Upper lobe of left lung (tissue), 6 donors: ENCODE measurements at regions not wholly inside any gene's neighbourhood (a gene's known extent, or its start where the extent isn't known, plus 50 kb on each side); places are given as distances from the start of the nearest gene placed in this dataset.

ENCODE experiments used
- ATAC-seq, 2 donors: fragments of 200-7000 bp; cut with Tn5 transposase; one replicate each; pipeline ENCODE4 v1.9.1; 2022; ENCODE audit warnings: mild to moderate bottlenecking in 2 of 2, moderate library complexity in 2 of 2; ENCODE audit not compliant: low FRiP score in 2 of 2
- DNase-seq, 2 donors: peaks; one replicate each; pipeline ENCODE4 v3.0.0-alpha.2; 2019 to 2020
- H3K27ac ChIP-seq, 4 donors: fragments of 200-600 bp; sonication (generic); one replicate each; pipeline ENCODE4 v1.5.1; 2016 to 2019
- H3K27me3 ChIP-seq, 4 donors: fragments of 200-600 bp; sonication (generic); one replicate each; pipeline ENCODE4 v1.5.1; 2017 to 2019
- H3K36me3 ChIP-seq, 4 donors: fragments of 200-600 bp; sonication (generic); one replicate each; pipeline ENCODE4 v1.5.1; 2016 to 2019
- H3K4me1 ChIP-seq, 4 donors: fragments of 200-600 bp; sonication (generic); one replicate each; pipeline ENCODE4 v1.5.1; 2018 to 2019
- H3K4me3 ChIP-seq, 4 donors: fragments of 200-600 bp; sonication (generic); one replicate each; pipeline ENCODE4 v1.5.1; 2017 to 2019; ENCODE audit warnings: mild to moderate bottlenecking in 2 of 4, moderate library complexity in 1 of 4
- H3K9me3 ChIP-seq, 4 donors: fragments of 200-600 bp; sonication (generic); one replicate each; pipeline ENCODE4 v1.5.1; 2018 to 2019
- CTCF ChIP-seq, 6 experiments: fragments of 450-650 bp in 4 of 6; fragments of 200-600 bp in 2 of 6; sonication (generic) in 2 of 6; IDR thresholded peaks; one replicate each; pipeline ENCODE4 v1.5.1; 2016 to 2019; ENCODE audit warnings: antibody characterized with exemption in 6 of 6
- EP300 ChIP-seq, 4 donors: sonication (generic); formaldehyde crosslinking; IDR thresholded peaks; one replicate each; pipeline ENCODE4 v1.5.1; 2017; ENCODE audit warnings: antibody characterized with exemption in 4 of 4, control low read depth in 2 of 4
- POLR2A ChIP-seq, 4 donors: fragments of 450-650 bp; IDR thresholded peaks; one replicate each; pipeline ENCODE4 v1.5.1; 2016 to 2017; ENCODE audit warnings: antibody characterized with exemption in 4 of 4, mild to moderate bottlenecking in 2 of 4
- POLR2AphosphoS5 ChIP-seq, 2 donors: sonication (generic); formaldehyde crosslinking; IDR thresholded peaks; one replicate each; pipeline ENCODE4 v1.5.1; 2017; ENCODE audit warnings: antibody characterized with exemption in 2 of 2
- WGBS, 2 donors: methylation state at CpG; one replicate each; pipeline ENCODE4 v1.1.5; 2017 to 2018; 5-methylcytosine and 5-hydroxymethylcytosine counted together
- donor health status: DM: no; HTN: no; CAD: no; lungs with moderate emphysema.
- donor health status: DM: no; HTN: yes; CAD: no; lungs with severe emphysema.

- H3K36me3 ChIP-seq, result no peaks in the 10 kb centered on the region
- ATAC-seq (no peak), DNase-seq (no peak)
- no peaks in the 10 kb centered on the region for H3K4me1 ChIP-seq
- no peaks in the 10 kb centered on the region for H3K27me3 ChIP-seq
- H3K4me3 ChIP-seq, result no peak overlapping the region
- 62 to 63% methylated on average over 2 of the region's 2 CpGs for WGBS, 2 donors
- H3K9me3 ChIP-seq, result no peaks in the 10 kb centered on the region
- no peak overlapping the region for H3K27ac ChIP-seq
- no peak for TF ChIP-seq POLR2AphosphoS5 (IDR thresholded peaks at IDR 0.05)
- no peak for TF ChIP-seq POLR2A (IDR thresholded peaks at IDR 0.05)
- TF ChIP-seq CTCF (IDR thresholded peaks at IDR 0.05), result no peak
- TF ChIP-seq EP300 (IDR thresholded peaks at IDR 0.05), result no peak
Measured at GRCh38 chr2:234322766-234323465, 174.0 kb downstream of the ARL4C start.

GRCh38 chr2:234320066-234320465 lies 176.8 kb downstream of the ARL4C start:
- H3K4me3 ChIP-seq, result no peak overlapping the region
- no peak overlapping the region for H3K27ac ChIP-seq
- no peaks in the 10 kb centered on the region for H3K36me3 ChIP-seq
- TF ChIP-seq POLR2A (IDR thresholded peaks at IDR 0.05), result no peak
- no peak for TF ChIP-seq CTCF (IDR thresholded peaks at IDR 0.05)
- no peak for TF ChIP-seq EP300 (IDR thresholded peaks at IDR 0.05)
- TF ChIP-seq POLR2AphosphoS5 (IDR thresholded peaks at IDR 0.05), result no peak
- no peaks in the 10 kb centered on the region for H3K9me3 ChIP-seq
- 59 to 75% methylated on average over 3 of the region's 3 CpGs for WGBS, 2 donors
- DNase-seq (no peak), ATAC-seq (no peak)
- no peaks in the 10 kb centered on the region for H3K4me1 ChIP-seq
- no peaks in the 10 kb centered on the region for H3K27me3 ChIP-seq

- no peaks in the 10 kb centered on the region for H3K36me3 ChIP-seq
- no peak for ATAC-seq
- H3K9me3 ChIP-seq, result no peaks in the 10 kb centered on the region
- H3K27me3 ChIP-seq, result no peaks in the 10 kb centered on the region
- DNase-seq, result no peak
- no peak overlapping the region for H3K4me3 ChIP-seq
- no peaks in the 10 kb centered on the region for H3K4me1 ChIP-seq
- 46 to 67% methylated on average over 3 of the region's 3 CpGs for WGBS, 2 donors
- H3K27ac ChIP-seq, result no peak overlapping the region
- no peak for TF ChIP-seq EP300 (IDR thresholded peaks at IDR 0.05)
- no peak for TF ChIP-seq CTCF (IDR thresholded peaks at IDR 0.05)
- no peak for TF ChIP-seq POLR2A (IDR thresholded peaks at IDR 0.05)
- no peak for TF ChIP-seq POLR2AphosphoS5 (IDR thresholded peaks at IDR 0.05)
Measured at GRCh38 chr2:234318361-234318760, 178.5 kb downstream of the ARL4C start.

GRCh38 chr2:234313558-234313957 lies 183.3 kb downstream of the ARL4C start:
- Histone ChIP-seq H3K9me3 (no peaks in the 10 kb centered on the region), H3K27ac (no peak overlapping the region), H3K36me3 (no peaks in the 10 kb centered on the region), H3K4me1 (no peaks in the 10 kb centered on the region), H3K27me3 (no peaks in the 10 kb centered on the region), H3K4me3 (no peak overlapping the region)
- ATAC-seq, result no peak
- no peak for DNase-seq
- 94 to 96% methylated on average over 4 of the region's 4 CpGs for WGBS, 2 donors
- TF ChIP-seq CTCF (IDR thresholded peaks at IDR 0.05), result no peak
- TF ChIP-seq POLR2A (IDR thresholded peaks at IDR 0.05), result no peak
- TF ChIP-seq POLR2AphosphoS5 (IDR thresholded peaks at IDR 0.05), result no peak
- no peak for TF ChIP-seq EP300 (IDR thresholded peaks at IDR 0.05)

- H3K27ac ChIP-seq, result no peak overlapping the region
- no peaks in the 10 kb centered on the region for H3K36me3 ChIP-seq
- no peaks in the 10 kb centered on the region for H3K9me3 ChIP-seq
- WGBS, 2 donors, result 87 to 93% methylated on average over 4 to 5 of the region's 5 CpGs
- no peaks in the 10 kb centered on the region for H3K27me3 ChIP-seq
- ATAC-seq (no peak), DNase-seq (no peak)
- no peak for TF ChIP-seq CTCF (IDR thresholded peaks at IDR 0.05)
- TF ChIP-seq EP300 (IDR thresholded peaks at IDR 0.05), result no peak
- H3K4me1 ChIP-seq, result no peaks in the 10 kb centered on the region
- H3K4me3 ChIP-seq, result no peak overlapping the region
Measured at GRCh38 chr2:234310166-234310565, 186.7 kb downstream of the ARL4C start.
